ENCODE measurements at regions not wholly inside any gene's neighbourhood (a gene's known extent, or its start where the extent isn't known, plus 50 kb on each side); places are given as distances from the start of the nearest gene placed in this dataset.

DNA sequence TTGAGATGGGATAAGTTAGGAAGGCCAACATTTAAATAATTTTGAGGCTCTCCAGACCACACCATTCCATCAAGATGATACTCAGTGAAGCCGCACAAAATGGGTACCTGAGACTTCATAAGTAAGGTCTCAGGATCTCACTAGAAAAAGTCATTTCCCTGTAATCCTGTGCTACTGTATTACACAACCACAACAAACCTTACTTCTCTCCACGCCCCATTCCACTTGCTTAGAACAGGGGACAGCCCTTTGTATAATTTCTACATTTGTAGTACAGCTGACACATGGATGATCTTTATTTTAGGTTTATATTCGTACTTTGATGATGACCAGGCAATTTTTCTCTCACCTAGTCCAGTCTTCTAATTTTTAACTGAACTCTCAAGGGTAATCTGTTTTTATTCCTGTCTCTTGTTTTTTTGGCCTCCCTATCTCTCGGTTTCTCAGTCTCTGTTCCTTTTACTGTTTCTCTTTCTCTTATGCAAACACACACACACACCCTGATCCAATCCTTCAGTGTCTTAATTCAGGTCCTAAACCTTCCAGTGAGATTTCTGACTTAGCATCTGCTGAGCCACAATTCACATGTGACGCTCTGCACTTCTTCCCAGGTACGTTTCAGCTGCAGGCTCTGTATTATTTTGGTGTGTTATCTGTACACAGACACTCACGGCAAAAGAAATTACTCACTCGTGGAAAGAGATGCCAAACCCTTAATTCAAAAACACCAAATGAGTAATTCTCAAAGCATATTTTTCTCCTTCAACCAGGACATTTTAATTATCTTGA, 223.2 kb upstream of the THBS1 start:
- Histone ChIP-seq H3K36me3 (ENCODE audit: insufficient read depth, low read length) (no peaks in the 10 kb centered on the region), H3K9me3 (ENCODE audit: low read length) (no peaks in the 10 kb centered on the region), H3K9ac (ENCODE audit: low read length) (no peak overlapping the region), H3K27ac (ENCODE audit: low read depth, low read length) (peak overlapping the region; percentile 66), H3K4me1 (ENCODE audit: insufficient read depth, low read length) (peaks cover 20% of the 10 kb centered on the region), H3K4me3 (ENCODE audit: low read depth in 1 of 2, low read length in 2 of 2) (no peak overlapping the region), H3K27me3 (ENCODE audit: control insufficient read depth in 1 of 2, insufficient read depth in 2 of 2, low read length in 2 of 2) (no peaks in the 10 kb centered on the region)

DNA sequence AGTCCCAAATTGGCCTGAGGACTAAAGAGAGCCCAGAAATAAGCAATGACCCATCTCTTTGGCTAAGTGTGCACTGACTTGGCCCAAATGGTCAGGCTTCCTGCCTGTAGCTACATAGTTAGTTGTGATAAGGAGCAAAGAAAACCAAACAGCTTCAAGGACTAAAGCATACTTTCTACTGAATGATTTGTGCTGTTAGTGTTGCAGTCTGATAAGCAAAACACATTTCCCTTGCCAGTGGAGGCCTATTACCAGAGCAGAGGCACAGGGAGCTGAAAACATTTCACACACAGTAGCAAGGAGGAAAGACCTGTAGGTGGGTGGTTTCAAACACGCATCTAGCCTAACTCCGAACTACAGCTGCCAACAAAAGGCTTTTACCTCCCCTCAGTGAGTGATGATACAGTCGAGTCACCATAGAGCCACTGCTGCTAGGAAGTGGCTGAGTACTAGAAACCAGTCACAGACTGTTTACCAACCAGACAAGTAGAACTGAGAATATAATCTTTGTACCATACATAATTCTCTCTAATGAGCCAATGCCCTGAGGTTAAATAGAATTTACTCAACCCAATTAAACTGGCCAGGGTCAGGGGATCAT, 222.3 kb upstream of the THBS1 start:
- Histone ChIP-seq H3K4me3 (ENCODE audit: low read depth in 1 of 2, low read length in 2 of 2) (no peak overlapping the region), H3K36me3 (ENCODE audit: insufficient read depth, low read length) (no peaks in the 10 kb centered on the region), H3K27me3 (ENCODE audit: control insufficient read depth in 1 of 2, insufficient read depth in 2 of 2, low read length in 2 of 2) (no peaks in the 10 kb centered on the region), H3K4me1 (ENCODE audit: insufficient read depth, low read length) (peaks cover 20% of the 10 kb centered on the region), H3K9ac (ENCODE audit: low read length) (no peak overlapping the region), H3K9me3 (ENCODE audit: low read length) (no peaks in the 10 kb centered on the region), H3K27ac (ENCODE audit: low read depth, low read length) (peak overlapping the region; percentile 66)

DNA sequence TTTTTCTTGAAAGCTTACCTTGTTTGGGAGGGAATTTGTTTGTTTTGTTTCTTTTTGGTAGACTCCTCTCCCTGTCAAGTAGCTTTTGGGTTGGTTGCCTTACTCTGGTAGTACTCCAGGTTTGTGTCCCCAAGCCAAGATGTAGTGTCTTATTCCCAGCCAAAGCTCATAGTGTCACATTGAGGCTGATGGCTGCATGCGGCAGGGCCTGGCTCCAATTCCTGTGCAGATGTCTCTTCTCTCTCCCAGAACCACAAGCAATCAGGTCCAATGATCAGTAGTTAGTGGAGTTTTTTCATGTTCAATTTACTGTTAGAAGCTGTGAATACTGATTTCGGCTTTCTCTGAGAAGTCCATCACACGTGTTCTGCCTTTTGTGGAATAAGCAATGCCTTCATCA, 221.1 kb upstream of the THBS1 start:
- Histone ChIP-seq H3K36me3 (ENCODE audit: insufficient read depth, low read length) (no peaks in the 10 kb centered on the region), H3K27ac (ENCODE audit: low read depth, low read length) (no peak overlapping the region), H3K9me3 (ENCODE audit: low read length) (no peaks in the 10 kb centered on the region), H3K4me3 (ENCODE audit: low read depth in 1 of 2, low read length in 2 of 2) (no peak overlapping the region), H3K9ac (ENCODE audit: low read length) (no peak overlapping the region), H3K4me1 (ENCODE audit: insufficient read depth, low read length) (peaks cover 20% of the 10 kb centered on the region), H3K27me3 (ENCODE audit: control insufficient read depth in 1 of 2, insufficient read depth in 2 of 2, low read length in 2 of 2) (no peaks in the 10 kb centered on the region)

DNA sequence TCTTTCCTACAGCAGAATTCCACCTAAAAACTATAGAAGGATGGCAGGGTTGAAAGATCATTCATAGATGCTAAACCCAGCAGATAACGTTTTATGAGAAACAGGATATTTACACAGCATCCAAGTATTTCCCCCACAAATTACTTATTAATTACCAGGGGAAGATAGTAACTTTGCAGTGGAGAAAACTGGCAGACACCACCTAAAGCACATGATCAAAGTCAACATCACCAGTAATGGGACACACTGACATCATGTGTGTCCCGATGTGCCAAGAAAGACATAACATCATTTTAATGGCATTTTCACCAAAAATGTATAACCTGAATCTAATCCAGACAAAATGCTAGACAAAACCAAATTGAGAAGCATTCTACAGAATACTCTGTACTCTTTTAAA, 220.4 kb upstream of the THBS1 start:
- no peak overlapping the region for H3K4me3 ChIP-seq (ENCODE audit: low read depth in 1 of 2, low read length in 2 of 2)
- H3K27me3 ChIP-seq (ENCODE audit: control insufficient read depth in 1 of 2, insufficient read depth in 2 of 2, low read length in 2 of 2) = no peaks in the 10 kb centered on the region
- H3K27ac ChIP-seq (ENCODE audit: low read depth, low read length) = no peak overlapping the region
- no peaks in the 10 kb centered on the region for H3K9me3 ChIP-seq (ENCODE audit: low read length)
- H3K4me1 ChIP-seq (ENCODE audit: insufficient read depth, low read length) = peaks cover 20% of the 10 kb centered on the region
- no peaks in the 10 kb centered on the region for H3K36me3 ChIP-seq (ENCODE audit: insufficient read depth, low read length)
- H3K9ac ChIP-seq (ENCODE audit: low read length) = no peak overlapping the region

DNA sequence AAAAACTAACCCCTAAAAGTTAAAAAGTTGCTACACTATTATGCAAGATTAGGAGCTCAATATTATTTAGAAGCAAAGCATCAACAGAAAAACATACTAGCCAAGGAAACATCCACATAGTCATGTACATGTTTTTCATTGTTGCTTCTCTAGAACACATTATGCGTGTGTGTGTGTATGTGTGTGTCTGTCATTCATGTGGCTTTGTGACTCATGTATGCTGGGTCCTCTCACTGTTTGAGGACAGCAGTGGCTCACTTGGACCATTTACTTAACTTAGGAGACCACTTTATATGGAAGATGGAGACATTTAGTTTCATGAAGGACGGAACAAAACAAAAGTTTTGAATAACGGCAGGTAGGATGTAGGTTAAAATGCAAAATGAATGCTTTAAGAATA, 219.4 kb upstream of the THBS1 start:
- Histone ChIP-seq H3K27me3 (ENCODE audit: control insufficient read depth in 1 of 2, insufficient read depth in 2 of 2, low read length in 2 of 2) (no peaks in the 10 kb centered on the region), H3K4me3 (ENCODE audit: low read depth in 1 of 2, low read length in 2 of 2) (no peak overlapping the region), H3K9me3 (ENCODE audit: low read length) (no peaks in the 10 kb centered on the region), H3K4me1 (ENCODE audit: insufficient read depth, low read length) (peaks cover 20% of the 10 kb centered on the region), H3K36me3 (ENCODE audit: insufficient read depth, low read length) (no peaks in the 10 kb centered on the region), H3K9ac (ENCODE audit: low read length) (no peak overlapping the region), H3K27ac (ENCODE audit: low read depth, low read length) (no peak overlapping the region)

GRCh38 chr15:39362821-39363561, 217.9 kb upstream of the THBS1 start:
- H3K27ac ChIP-seq (ENCODE audit: low read depth, low read length) = no peak overlapping the region
- no peaks in the 10 kb centered on the region for H3K27me3 ChIP-seq (ENCODE audit: control insufficient read depth in 1 of 2, insufficient read depth in 2 of 2, low read length in 2 of 2)
- peaks cover 11% of the 10 kb centered on the region for H3K4me1 ChIP-seq (ENCODE audit: insufficient read depth, low read length)
- no peak overlapping the region for H3K9ac ChIP-seq (ENCODE audit: low read length)
- H3K4me3 ChIP-seq (ENCODE audit: low read depth in 1 of 2, low read length in 2 of 2) = no peak overlapping the region
- no peaks in the 10 kb centered on the region for H3K9me3 ChIP-seq (ENCODE audit: low read length)
- H3K36me3 ChIP-seq (ENCODE audit: insufficient read depth, low read length) = no peaks in the 10 kb centered on the region

GRCh38 chr15:39363761-39364586, 216.9 kb upstream of the THBS1 start:
- Histone ChIP-seq H3K27me3 (ENCODE audit: control insufficient read depth in 1 of 2, insufficient read depth in 2 of 2, low read length in 2 of 2) (no peaks in the 10 kb centered on the region), H3K4me3 (ENCODE audit: low read depth in 1 of 2, low read length in 2 of 2) (no peak overlapping the region), H3K9me3 (ENCODE audit: low read length) (no peaks in the 10 kb centered on the region), H3K27ac (ENCODE audit: low read depth, low read length) (no peak overlapping the region), H3K36me3 (ENCODE audit: insufficient read depth, low read length) (no peaks in the 10 kb centered on the region), H3K9ac (ENCODE audit: low read length) (no peak overlapping the region), H3K4me1 (ENCODE audit: insufficient read depth, low read length) (peaks cover 1% of the 10 kb centered on the region)

- Histone ChIP-seq H3K9ac (ENCODE audit: low read length) (no peak overlapping the region), H3K4me1 (ENCODE audit: insufficient read depth, low read length) (no peaks in the 10 kb centered on the region), H3K36me3 (ENCODE audit: insufficient read depth, low read length) (no peaks in the 10 kb centered on the region), H3K9me3 (ENCODE audit: low read length) (no peaks in the 10 kb centered on the region), H3K27me3 (ENCODE audit: control insufficient read depth in 1 of 2, insufficient read depth in 2 of 2, low read length in 2 of 2) (no peaks in the 10 kb centered on the region), H3K27ac (ENCODE audit: low read depth, low read length) (no peak overlapping the region), H3K4me3 (ENCODE audit: low read depth in 1 of 2, low read length in 2 of 2) (no peak overlapping the region)
Observed at GRCh38 chr15:39364721-39365120, 216.2 kb upstream of the THBS1 start.

- Histone ChIP-seq H3K36me3 (ENCODE audit: insufficient read depth, low read length) (no peaks in the 10 kb centered on the region), H3K4me3 (ENCODE audit: low read depth in 1 of 2, low read length in 2 of 2) (no peak overlapping the region), H3K27me3 (ENCODE audit: control insufficient read depth in 1 of 2, insufficient read depth in 2 of 2, low read length in 2 of 2) (no peaks in the 10 kb centered on the region), H3K4me1 (ENCODE audit: insufficient read depth, low read length) (no peaks in the 10 kb centered on the region), H3K9ac (ENCODE audit: low read length) (no peak overlapping the region), H3K27ac (ENCODE audit: low read depth, low read length) (no peak overlapping the region), H3K9me3 (ENCODE audit: low read length) (no peaks in the 10 kb centered on the region)
Observed at GRCh38 chr15:39365161-39365560, 215.7 kb upstream of the THBS1 start.

DNA sequence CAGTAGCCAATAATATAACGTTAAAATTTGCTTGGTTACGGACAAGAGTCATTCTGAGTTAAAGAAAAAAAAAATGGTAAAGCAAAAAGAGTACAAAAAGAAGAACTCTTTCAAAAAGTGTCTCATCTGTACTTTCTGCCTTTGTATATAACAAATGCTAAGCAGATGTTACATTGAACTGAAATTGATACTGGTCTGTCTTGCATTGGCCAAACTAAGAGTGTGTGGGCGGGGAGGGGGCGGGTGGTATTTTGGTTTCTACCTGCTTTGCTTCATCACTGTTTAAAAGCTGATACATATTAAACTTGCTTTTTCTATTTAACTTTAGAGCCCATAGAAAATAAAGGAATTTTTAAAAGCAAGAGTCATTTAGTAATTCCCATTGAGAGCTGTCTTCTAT, 215.0 kb upstream of the THBS1 start:
- Histone ChIP-seq H3K4me1 (ENCODE audit: insufficient read depth, low read length) (no peaks in the 10 kb centered on the region), H3K9ac (ENCODE audit: low read length) (no peak overlapping the region), H3K27ac (ENCODE audit: low read depth, low read length) (no peak overlapping the region), H3K27me3 (ENCODE audit: control insufficient read depth in 1 of 2, insufficient read depth in 2 of 2, low read length in 2 of 2) (no peaks in the 10 kb centered on the region), H3K4me3 (ENCODE audit: low read depth in 1 of 2, low read length in 2 of 2) (no peak overlapping the region), H3K9me3 (ENCODE audit: low read length) (no peaks in the 10 kb centered on the region), H3K36me3 (ENCODE audit: insufficient read depth, low read length) (no peaks in the 10 kb centered on the region)

- Histone ChIP-seq H3K4me3 (ENCODE audit: low read depth in 1 of 2, low read length in 2 of 2) (no peak overlapping the region), H3K36me3 (ENCODE audit: insufficient read depth, low read length) (no peaks in the 10 kb centered on the region), H3K4me1 (ENCODE audit: insufficient read depth, low read length) (no peaks in the 10 kb centered on the region), H3K27ac (ENCODE audit: low read depth, low read length) (no peak overlapping the region), H3K9me3 (ENCODE audit: low read length) (no peaks in the 10 kb centered on the region), H3K27me3 (ENCODE audit: control insufficient read depth in 1 of 2, insufficient read depth in 2 of 2, low read length in 2 of 2) (no peaks in the 10 kb centered on the region), H3K9ac (ENCODE audit: low read length) (no peak overlapping the region)
Observed at GRCh38 chr15:39367596-39367995, 213.3 kb upstream of the THBS1 start.
